Colonic mucosa (tissue), 4 donors: ENCODE measurements at regions not wholly inside any gene's neighbourhood (a gene's known extent, or its start where the extent isn't known, plus 50 kb on each side); places are given as distances from the start of the nearest gene placed in this dataset.

ENCODE experiments used
- DNase-seq: peaks from one replicate; pipeline ENCODE4 v3.0.0-alpha.2; 2020
- H3K27ac ChIP-seq: fragments of 200-600 bp; one replicate; pipeline ENCODE4 v1.8.0; 2021
- H3K27me3 ChIP-seq: fragments of 200-600 bp; one replicate; pipeline ENCODE4 v1.8.0; 2021
- H3K36me3 ChIP-seq: fragments of 200-600 bp; one replicate; pipeline ENCODE4 v1.8.0; 2021
- H3K4me1 ChIP-seq: fragments of 200-600 bp; one replicate; pipeline ENCODE4 v1.8.0; 2021; ENCODE audit warnings: mild to moderate bottlenecking
- H3K4me3 ChIP-seq: fragments of 200-600 bp; one replicate; pipeline ENCODE4 v1.8.0; 2021
- H3K9ac ChIP-seq, 2 donors: one replicate each; pipeline ENCODE4 v1.7.0; 2013; ENCODE audit warnings: control low read depth in 2 of 2, low read depth in 2 of 2, low read length in 2 of 2
- H3K9me3 ChIP-seq: fragments of 200-600 bp; one replicate; pipeline ENCODE4 v1.8.0; 2021
- intact Hi-C: fragments of 100-400 bp; cut with DNase I; formaldehyde crosslinking; loops from one replicate; pipeline ENCODE4 v1.14.1; 2022
- TF ChIP-seq, protein P1 (sequence below): fragments of 200-600 bp; IDR thresholded peaks from one replicate; pipeline ENCODE4 v1.8.0; 2022; ENCODE audit warnings: antibody characterized with exemption, mild to moderate bottlenecking
- donor health status: healthy.
- donor health status: DM: no; HTN: no; CAD: no.
- donor health status: DM: no; HTN: no; CAD: no.

- Histone ChIP-seq H3K9ac (no peak overlapping the region), H3K4me1 (no peaks in the 10 kb centered on the region), H3K27me3 (no peaks in the 10 kb centered on the region), H3K9me3 (no peaks in the 10 kb centered on the region), H3K36me3 (no peaks in the 10 kb centered on the region), H3K27ac (no peak overlapping the region), H3K4me3 (no peak overlapping the region)
- TF ChIP-seq, protein P1, sequence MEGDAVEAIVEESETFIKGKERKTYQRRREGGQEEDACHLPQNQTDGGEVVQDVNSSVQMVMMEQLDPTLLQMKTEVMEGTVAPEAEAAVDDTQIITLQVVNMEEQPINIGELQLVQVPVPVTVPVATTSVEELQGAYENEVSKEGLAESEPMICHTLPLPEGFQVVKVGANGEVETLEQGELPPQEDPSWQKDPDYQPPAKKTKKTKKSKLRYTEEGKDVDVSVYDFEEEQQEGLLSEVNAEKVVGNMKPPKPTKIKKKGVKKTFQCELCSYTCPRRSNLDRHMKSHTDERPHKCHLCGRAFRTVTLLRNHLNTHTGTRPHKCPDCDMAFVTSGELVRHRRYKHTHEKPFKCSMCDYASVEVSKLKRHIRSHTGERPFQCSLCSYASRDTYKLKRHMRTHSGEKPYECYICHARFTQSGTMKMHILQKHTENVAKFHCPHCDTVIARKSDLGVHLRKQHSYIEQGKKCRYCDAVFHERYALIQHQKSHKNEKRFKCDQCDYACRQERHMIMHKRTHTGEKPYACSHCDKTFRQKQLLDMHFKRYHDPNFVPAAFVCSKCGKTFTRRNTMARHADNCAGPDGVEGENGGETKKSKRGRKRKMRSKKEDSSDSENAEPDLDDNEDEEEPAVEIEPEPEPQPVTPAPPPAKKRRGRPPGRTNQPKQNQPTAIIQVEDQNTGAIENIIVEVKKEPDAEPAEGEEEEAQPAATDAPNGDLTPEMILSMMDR, result no peak
- peak; percentile 12 for DNase-seq
- intact Hi-C loops, result no loop called here
These were observed 55.4 kb upstream of the IGFBP3 start for GRCh38 chr7:45976485-45976856.

DNA sequence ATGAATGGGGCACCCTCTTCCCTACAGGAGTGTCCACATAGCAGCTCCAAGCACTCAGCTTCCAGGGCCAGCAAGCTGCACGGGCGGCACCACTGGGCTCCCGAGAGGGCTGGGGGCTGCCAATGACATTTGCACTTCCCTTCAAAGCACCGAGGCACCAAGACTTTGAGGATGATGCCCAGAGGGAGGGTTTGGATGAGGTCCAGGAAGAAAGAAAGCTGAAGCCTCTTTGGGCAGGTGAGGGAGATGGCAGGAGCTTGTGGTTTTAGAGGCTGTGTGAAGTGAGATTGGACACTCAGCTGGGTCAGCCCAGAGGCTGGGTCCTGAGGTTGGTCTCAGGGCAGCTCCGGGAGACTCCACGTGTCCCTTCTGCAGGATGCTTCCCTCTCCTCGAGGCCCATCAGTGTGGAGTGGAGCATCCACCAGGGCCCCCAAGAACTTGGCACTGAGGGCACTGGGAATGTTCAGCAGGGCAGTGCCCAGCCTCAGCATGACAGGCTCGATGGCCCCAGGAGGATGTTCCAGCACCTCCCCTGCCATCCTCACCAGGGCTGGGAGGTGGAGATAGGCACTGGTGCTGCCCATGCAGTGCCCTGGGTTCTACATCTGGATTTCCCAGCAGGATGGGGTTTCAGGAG is 54.9 kb upstream of the IGFBP3 start:
- H3K27me3 ChIP-seq, result no peaks in the 10 kb centered on the region
- H3K36me3 ChIP-seq, result no peaks in the 10 kb centered on the region
- H3K27ac ChIP-seq, result no peak overlapping the region
- no peak overlapping the region for H3K4me3 ChIP-seq
- intact Hi-C loops, result no loop called here
- no peak overlapping the region for H3K9ac ChIP-seq
- no peaks in the 10 kb centered on the region for H3K4me1 ChIP-seq
- peak; percentile 9 for DNase-seq
- no peaks in the 10 kb centered on the region for H3K9me3 ChIP-seq
- TF ChIP-seq, protein P1, result no peak

GRCh38 chr7:45975367-45975766 is 54.3 kb upstream of the IGFBP3 start:
- Histone ChIP-seq H3K27me3 (no peaks in the 10 kb centered on the region), H3K9ac (no peak overlapping the region), H3K27ac (no peak overlapping the region), H3K36me3 (no peaks in the 10 kb centered on the region), H3K4me3 (no peak overlapping the region), H3K9me3 (no peaks in the 10 kb centered on the region), H3K4me1 (no peaks in the 10 kb centered on the region)
- DNase-seq, result no peak
- intact Hi-C loops, result no loop called here
- TF ChIP-seq, protein P1, result no peak

- no peak overlapping the region for H3K4me3 ChIP-seq
- no peaks in the 10 kb centered on the region for H3K9me3 ChIP-seq
- H3K4me1 ChIP-seq, result no peaks in the 10 kb centered on the region
- H3K27me3 ChIP-seq, result no peaks in the 10 kb centered on the region
- no peak overlapping the region for H3K9ac ChIP-seq
- TF ChIP-seq, protein P1, result no peak
- no peak overlapping the region for H3K27ac ChIP-seq
- no peak for DNase-seq
- H3K36me3 ChIP-seq, result no peaks in the 10 kb centered on the region
- intact Hi-C loops, result no loop called here
These were observed 53.7 kb upstream of the IGFBP3 start for GRCh38 chr7:45974540-45975360.

GRCh38 chr7:45973725-45974532 is 52.9 kb upstream of the IGFBP3 start:
- Histone ChIP-seq H3K4me3 (no peak overlapping the region), H3K9ac (no peak overlapping the region), H3K27me3 (no peaks in the 10 kb centered on the region), H3K9me3 (no peaks in the 10 kb centered on the region), H3K4me1 (no peaks in the 10 kb centered on the region), H3K36me3 (no peaks in the 10 kb centered on the region), H3K27ac (no peak overlapping the region)
- DNase-seq, result peak; percentile 9
- intact Hi-C loops, result no loop called here
- TF ChIP-seq, protein P1, result no peak
